ENCODE measurements at regions not wholly inside any gene's neighbourhood (a gene's known extent, or its start where the extent isn't known, plus 50 kb on each side); places are given as distances from the start of the nearest gene placed in this dataset.

- peak; percentile 57 for DNase-seq
- H3K4me2 ChIP-seq (ENCODE audit: low read depth, low read length, poor library complexity, severe bottlenecking) = peak overlapping the region; percentile 19
- no peaks in the 10 kb centered on the region for H4K20me1 ChIP-seq (ENCODE audit: insufficient read depth, low read depth, low read length)
- no peak overlapping the region for H3K9ac ChIP-seq (ENCODE audit: low read length)
- H2AFZ ChIP-seq (ENCODE audit: low read length) = no peak overlapping the region; the same call in 1 of the 2 replicates
- H3K79me2 ChIP-seq (ENCODE audit: low read length) = no peaks in the 10 kb centered on the region
- peaks cover 19% of the 10 kb centered on the region for H3K4me1 ChIP-seq (ENCODE audit: low read length)
- H3K27me3 ChIP-seq (ENCODE audit: low read length) = no peaks in the 10 kb centered on the region
- no peak overlapping the region for H3K4me3 ChIP-seq (ENCODE audit: low read length)
- H3K9me2 ChIP-seq (replicated peaks; ENCODE audit: insufficient read depth, low read length) = no peaks in the 10 kb centered on the region
- no peaks in the 10 kb centered on the region for H3K36me3 ChIP-seq (ENCODE audit: insufficient read depth, low read length)
- no peaks in the 10 kb centered on the region for H3K9me3 ChIP-seq (ENCODE audit: low read length)
- H3K27ac ChIP-seq (ENCODE audit: low read length) = no peak overlapping the region
These were observed 1389.8 kb downstream of the TBC1D22A start for GRCh38 chr22:48152164-48152775.

GRCh38 chr22:48151641-48152040 is 1389.2 kb downstream of the TBC1D22A start:
- no peaks in the 10 kb centered on the region for H4K20me1 ChIP-seq (ENCODE audit: insufficient read depth, low read depth, low read length)
- H3K9ac ChIP-seq (ENCODE audit: low read length) = no peak overlapping the region
- H3K9me2 ChIP-seq (replicated peaks; ENCODE audit: insufficient read depth, low read length) = no peaks in the 10 kb centered on the region
- H3K27ac ChIP-seq (ENCODE audit: low read length) = no peak overlapping the region
- no peak overlapping the region for H3K4me3 ChIP-seq (ENCODE audit: low read length)
- no peaks in the 10 kb centered on the region for H3K9me3 ChIP-seq (ENCODE audit: low read length)
- H3K27me3 ChIP-seq (ENCODE audit: low read length) = no peaks in the 10 kb centered on the region
- H2AFZ ChIP-seq (ENCODE audit: low read length) = no peak overlapping the region
- no peak for DNase-seq
- H3K4me1 ChIP-seq (ENCODE audit: low read length) = peaks cover 26% of the 10 kb centered on the region
- peak overlapping the region; percentile 19 for H3K4me2 ChIP-seq (ENCODE audit: low read depth, low read length, poor library complexity, severe bottlenecking)
- no peaks in the 10 kb centered on the region for H3K79me2 ChIP-seq (ENCODE audit: low read length)
- no peaks in the 10 kb centered on the region for H3K36me3 ChIP-seq (ENCODE audit: insufficient read depth, low read length)

DNA sequence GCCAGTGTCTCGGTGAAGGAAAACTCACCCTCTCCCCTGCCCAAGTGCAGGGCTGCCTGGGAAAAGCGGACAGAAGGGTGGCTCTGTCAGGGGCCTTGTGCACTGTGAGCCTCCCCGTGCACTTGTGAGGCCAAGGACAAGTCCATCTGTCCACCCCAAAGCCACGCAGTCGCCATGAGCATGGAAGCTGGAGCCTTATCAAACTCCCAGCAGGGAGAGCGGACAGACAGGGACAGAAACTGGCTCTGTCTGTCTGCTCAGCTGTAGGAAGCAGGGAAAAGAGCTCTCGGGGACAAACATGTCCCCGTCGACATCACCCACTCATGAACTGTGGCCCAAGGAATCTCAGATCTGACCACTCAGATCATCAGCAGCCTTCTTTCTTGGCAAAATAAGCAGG is 1385.4 kb downstream of the TBC1D22A start:
- H3K36me3 ChIP-seq (ENCODE audit: insufficient read depth, low read length) = no peaks in the 10 kb centered on the region
- H3K4me1 ChIP-seq (ENCODE audit: low read length) = peaks cover 46% of the 10 kb centered on the region
- H3K4me2 ChIP-seq (ENCODE audit: low read depth, low read length, poor library complexity, severe bottlenecking) = peak overlapping the region; percentile 27
- no peak for DNase-seq
- no peaks in the 10 kb centered on the region for H3K79me2 ChIP-seq (ENCODE audit: low read length)
- H3K9me3 ChIP-seq (ENCODE audit: low read length) = no peaks in the 10 kb centered on the region
- H3K27ac ChIP-seq (ENCODE audit: low read length) = no peak overlapping the region
- no peak overlapping the region for H2AFZ ChIP-seq (ENCODE audit: low read length)
- H4K20me1 ChIP-seq (ENCODE audit: insufficient read depth, low read depth, low read length) = no peaks in the 10 kb centered on the region
- H3K9ac ChIP-seq (ENCODE audit: low read length) = no peak overlapping the region
- H3K4me3 ChIP-seq (ENCODE audit: low read length) = no peak overlapping the region
- no peaks in the 10 kb centered on the region for H3K27me3 ChIP-seq (ENCODE audit: low read length)
- H3K9me2 ChIP-seq (replicated peaks; ENCODE audit: insufficient read depth, low read length) = no peaks in the 10 kb centered on the region

- DNase-seq = no peak
- Histone ChIP-seq H3K4me2 (ENCODE audit: low read depth, low read length, poor library complexity, severe bottlenecking) (peak overlapping the region; percentile 27), H3K9ac (ENCODE audit: low read length) (no peak overlapping the region), H3K27ac (ENCODE audit: low read length) (no peak overlapping the region), H3K79me2 (ENCODE audit: low read length) (no peaks in the 10 kb centered on the region), H3K4me1 (ENCODE audit: low read length) (peaks cover 44% of the 10 kb centered on the region), H3K9me2 (replicated peaks; ENCODE audit: insufficient read depth, low read length) (no peaks in the 10 kb centered on the region), H3K36me3 (ENCODE audit: insufficient read depth, low read length) (no peaks in the 10 kb centered on the region), H2AFZ (ENCODE audit: low read length) (no peak overlapping the region), H3K27me3 (ENCODE audit: low read length) (no peaks in the 10 kb centered on the region), H3K9me3 (ENCODE audit: low read length) (no peaks in the 10 kb centered on the region), H3K4me3 (ENCODE audit: low read length) (no peak overlapping the region), H4K20me1 (ENCODE audit: insufficient read depth, low read depth, low read length) (no peaks in the 10 kb centered on the region)
These were observed 1385.0 kb downstream of the TBC1D22A start for GRCh38 chr22:48147404-48147803.

DNA sequence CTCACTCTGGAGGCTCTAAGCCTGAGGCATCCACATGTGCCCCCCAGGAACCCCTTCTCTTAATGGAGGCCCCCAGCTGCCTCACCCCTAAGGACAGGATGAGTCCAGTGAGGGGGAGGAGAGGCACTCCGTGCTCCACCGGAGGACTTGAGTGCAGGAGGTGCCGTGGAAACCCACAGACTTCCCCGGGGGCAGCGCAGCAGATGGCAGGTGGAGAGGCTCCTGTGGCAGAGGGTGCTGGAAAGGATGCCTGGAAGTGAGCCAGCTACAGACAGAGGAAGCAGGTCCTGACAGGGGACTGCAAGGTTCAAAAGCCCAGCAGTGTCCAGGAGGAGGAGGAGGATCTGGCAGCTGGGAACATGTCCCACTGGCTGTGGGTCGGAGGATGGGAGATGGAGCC is 1384.0 kb downstream of the TBC1D22A start:
- no peak for DNase-seq
- H3K9me3 ChIP-seq (ENCODE audit: low read length) = no peaks in the 10 kb centered on the region
- no peak overlapping the region for H3K4me3 ChIP-seq (ENCODE audit: low read length)
- no peak overlapping the region for H3K9ac ChIP-seq (ENCODE audit: low read length)
- no peaks in the 10 kb centered on the region for H3K9me2 ChIP-seq (replicated peaks; ENCODE audit: insufficient read depth, low read length)
- H3K79me2 ChIP-seq (ENCODE audit: low read length) = no peaks in the 10 kb centered on the region
- H3K27ac ChIP-seq (ENCODE audit: low read length) = no peak overlapping the region
- H3K4me1 ChIP-seq (ENCODE audit: low read length) = peaks cover 36% of the 10 kb centered on the region
- no peak overlapping the region for H3K4me2 ChIP-seq (ENCODE audit: low read depth, low read length, poor library complexity, severe bottlenecking)
- H3K27me3 ChIP-seq (ENCODE audit: low read length) = no peaks in the 10 kb centered on the region
- no peak overlapping the region for H2AFZ ChIP-seq (ENCODE audit: low read length)
- no peaks in the 10 kb centered on the region for H3K36me3 ChIP-seq (ENCODE audit: insufficient read depth, low read length)
- H4K20me1 ChIP-seq (ENCODE audit: insufficient read depth, low read depth, low read length) = no peaks in the 10 kb centered on the region

GRCh38 chr22:48145738-48146137 is 1383.3 kb downstream of the TBC1D22A start:
- Histone ChIP-seq H3K79me2 (ENCODE audit: low read length) (no peaks in the 10 kb centered on the region), H3K4me2 (ENCODE audit: low read depth, low read length, poor library complexity, severe bottlenecking) (peak overlapping the region; percentile 49), H3K9me2 (replicated peaks; ENCODE audit: insufficient read depth, low read length) (no peaks in the 10 kb centered on the region), H3K9ac (ENCODE audit: low read length) (peak overlapping the region; percentile 38), H2AFZ (ENCODE audit: low read length) (peak overlapping the region; percentile 32; the same call in 1 of the 2 replicates), H4K20me1 (ENCODE audit: insufficient read depth, low read depth, low read length) (no peaks in the 10 kb centered on the region), H3K36me3 (ENCODE audit: insufficient read depth, low read length) (no peaks in the 10 kb centered on the region), H3K4me3 (ENCODE audit: low read length) (no peak overlapping the region), H3K27me3 (ENCODE audit: low read length) (no peaks in the 10 kb centered on the region), H3K9me3 (ENCODE audit: low read length) (no peaks in the 10 kb centered on the region), H3K27ac (ENCODE audit: low read length) (no peak overlapping the region), H3K4me1 (ENCODE audit: low read length) (peaks cover 36% of the 10 kb centered on the region)
- no peak for DNase-seq

- Histone ChIP-seq H3K4me1 (ENCODE audit: low read length) (peaks cover 36% of the 10 kb centered on the region), H3K4me2 (ENCODE audit: low read depth, low read length, poor library complexity, severe bottlenecking) (no peak overlapping the region), H3K27me3 (ENCODE audit: low read length) (no peaks in the 10 kb centered on the region), H2AFZ (ENCODE audit: low read length) (no peak overlapping the region), H3K4me3 (ENCODE audit: low read length) (no peak overlapping the region), H3K36me3 (ENCODE audit: insufficient read depth, low read length) (no peaks in the 10 kb centered on the region), H3K9me3 (ENCODE audit: low read length) (no peaks in the 10 kb centered on the region), H4K20me1 (ENCODE audit: insufficient read depth, low read depth, low read length) (no peaks in the 10 kb centered on the region), H3K27ac (ENCODE audit: low read length) (no peak overlapping the region), H3K9me2 (replicated peaks; ENCODE audit: insufficient read depth, low read length) (no peaks in the 10 kb centered on the region), H3K79me2 (ENCODE audit: low read length) (no peaks in the 10 kb centered on the region), H3K9ac (ENCODE audit: low read length) (no peak overlapping the region)
- DNase-seq = no peak
These were observed 1381.9 kb downstream of the TBC1D22A start for GRCh38 chr22:48144318-48144717.

GRCh38 chr22:48143856-48144255 is 1381.4 kb downstream of the TBC1D22A start:
- no peaks in the 10 kb centered on the region for H3K9me2 ChIP-seq (replicated peaks; ENCODE audit: insufficient read depth, low read length)
- H3K27me3 ChIP-seq (ENCODE audit: low read length) = no peaks in the 10 kb centered on the region
- H3K4me3 ChIP-seq (ENCODE audit: low read length) = no peak overlapping the region
- DNase-seq = no peak
- no peak overlapping the region for H3K27ac ChIP-seq (ENCODE audit: low read length)
- peaks cover 36% of the 10 kb centered on the region for H3K4me1 ChIP-seq (ENCODE audit: low read length)
- H3K9me3 ChIP-seq (ENCODE audit: low read length) = no peaks in the 10 kb centered on the region
- H3K36me3 ChIP-seq (ENCODE audit: insufficient read depth, low read length) = no peaks in the 10 kb centered on the region
- H4K20me1 ChIP-seq (ENCODE audit: insufficient read depth, low read depth, low read length) = no peaks in the 10 kb centered on the region
- no peak overlapping the region for H3K9ac ChIP-seq (ENCODE audit: low read length)
- no peaks in the 10 kb centered on the region for H3K79me2 ChIP-seq (ENCODE audit: low read length)
- H3K4me2 ChIP-seq (ENCODE audit: low read depth, low read length, poor library complexity, severe bottlenecking) = no peak overlapping the region
- no peak overlapping the region for H2AFZ ChIP-seq (ENCODE audit: low read length)

Data from Karpas-422 (cell line).